ENCODE measurements at regions not wholly inside any gene's neighbourhood (a gene's known extent, or its start where the extent isn't known, plus 50 kb on each side); places are given as distances from the start of the nearest gene placed in this dataset.

GRCh38 chrX:138858951-138859350 is 147.4 kb upstream of the FGF13 start:
- H3K79me2 ChIP-seq (ENCODE audit: insufficient read depth, low read length), result no peaks in the 10 kb centered on the region
- no peak for ATAC-seq
- intact Hi-C loops (cut with micrococcal nuclease), result no loop called here

More at GRCh38 chrX:138858951-138859350, 147.4 kb upstream of the FGF13 start:
- ChIA-PET RAD21 (ENCODE audit: low non-redundant PET in 1 of 2, low total read pairs in 2 of 2, uncharacterized antibody in 2 of 2, unreplicated experiment in 2 of 2) (no interaction called here), POLR2A (no interaction called here), CTCF (no interaction called here)
- Histone ChIP-seq H4K20me1 (ENCODE audit: insufficient read depth) (no peaks in the 10 kb centered on the region), H2AFZ (ENCODE audit: low read depth, low read length, poor library complexity, severe bottlenecking) (no peak overlapping the region), H3K9me3 (ENCODE audit: control insufficient read depth in 1 of 2, insufficient read depth in 1 of 2, low read depth in 1 of 2, low read length in 2 of 2) (no peaks in the 10 kb centered on the region), H3K27me3 (ENCODE audit: insufficient read depth, low read length) (no peaks in the 10 kb centered on the region), H3K4me3 (replicated peaks in 1 of 2; ENCODE audit: low read depth in 1 of 2, low read length in 2 of 2) (no peak overlapping the region), H3K27ac (ENCODE audit: low read depth, low read length) (no peak overlapping the region), H3K4me1 (ENCODE audit: control insufficient read depth in 1 of 2, insufficient read depth in 2 of 2, low read length in 2 of 2) (no peaks in the 10 kb centered on the region), H3K9ac (ENCODE audit: low read length) (no peak overlapping the region), H3K9me2 (ENCODE audit: insufficient read depth) (no peaks in the 10 kb centered on the region), H3K36me3 (ENCODE audit: control insufficient read depth in 1 of 2, insufficient read depth in 2 of 2, low read length in 2 of 2) (no peaks in the 10 kb centered on the region), H3K4me2 (ENCODE audit: low read length) (no peak overlapping the region)
- no peak for TF ChIP-seq SIN3A (IDR thresholded peaks at IDR 0.05; ENCODE audit: low read depth)
- no peak for TF ChIP-seq ATF3 (IDR thresholded peaks at IDR 0.05)
- no peak for TF ChIP-seq EGR1 (IDR thresholded peaks at IDR 0.05; ENCODE audit: low read depth)
- TF ChIP-seq CTCF (IDR thresholded peaks at IDR 0.05 in 2 of 3, conservative IDR thresholded peaks at IDR 0.05 in 1 of 3; ENCODE audit: borderline replicate concordance in 1 of 3, insufficient read depth in 1 of 3, low read depth in 2 of 3, low read length in 2 of 3), result no peak
- no peak for TF ChIP-seq EZH2phosphoT487 (IDR thresholded peaks at IDR 0.05; ENCODE audit: borderline replicate concordance)
- no peak for TF ChIP-seq CEBPB (IDR thresholded peaks at IDR 0.05; ENCODE audit: low read depth)
- no peak for TF ChIP-seq CBX3 (IDR thresholded peaks at IDR 0.05; ENCODE audit: low read depth)
- TF ChIP-seq POLR2AphosphoS5 (IDR thresholded peaks at IDR 0.05; ENCODE audit: low read depth, low read length), result no peak
- TF ChIP-seq ELF1 (IDR thresholded peaks at IDR 0.05; ENCODE audit: borderline replicate concordance, low read depth), result no peak
- TF ChIP-seq SP1 (IDR thresholded peaks at IDR 0.05; ENCODE audit: low read depth), result no peak
- no peak for TF ChIP-seq MAX (IDR thresholded peaks at IDR 0.05)
- TF ChIP-seq POLR2A (IDR thresholded peaks at IDR 0.05; ENCODE audit: borderline replicate concordance, extremely low read depth, insufficient read depth, insufficient read length), result no peak
- TF ChIP-seq REST (IDR thresholded peaks at IDR 0.05; ENCODE audit: low read depth), result no peak
- TF ChIP-seq YY1 (IDR thresholded peaks at IDR 0.05; ENCODE audit: extremely low read depth, insufficient replicate concordance, low read depth, low read length), result no peak
- no peak for TF ChIP-seq FOSL1 (IDR thresholded peaks at IDR 0.05; ENCODE audit: low read depth)
- no peak for TF ChIP-seq ZNF274 (IDR thresholded peaks at IDR 0.05; ENCODE audit: low read depth, low read length)
- TF ChIP-seq RAD21 (IDR thresholded peaks at IDR 0.05; ENCODE audit: low read depth), result no peak
- no peak for TF ChIP-seq EZH2 (IDR thresholded peaks at IDR 0.05)
- no peak for TF ChIP-seq SRF (IDR thresholded peaks at IDR 0.05; ENCODE audit: low read depth)
- TF ChIP-seq TCF7L2 (IDR thresholded peaks at IDR 0.05; ENCODE audit: borderline replicate concordance, extremely low read depth, insufficient read depth, insufficient read length), result no peak
- BruUV-seq (replicated peaks), result no TSS peak
- DNase-seq (ENCODE audit: low read depth, low spot score), result no peak

All from HCT116 (cell line).